Activated CD8-positive, alpha-beta T cell treated with anti-CD3 and anti-CD28 coated beads for 36 hours (primary cell): ENCODE measurements at regions not wholly inside any gene's neighbourhood (a gene's known extent, or its start where the extent isn't known, plus 50 kb on each side); places are given as distances from the start of the nearest gene placed in this dataset.

ENCODE experiments used
- ATAC-seq: fragments of 200-7000 bp; cut with Tn5 transposase; one replicate; pipeline ENCODE4 v1.10.0; 2021; ENCODE audit warnings: mild to moderate bottlenecking, moderate library complexity
- CTCF ChIA-PET: fragments of 350-600 bp; sonication (Branson Sonifier 250); formaldehyde crosslinking; loops from one replicate; lab custom pipeline; 2021; ENCODE audit warnings: antibody characterized with exemption; lab: Charles Lee
- POLR2A ChIA-PET: fragments of 350-600 bp; sonication (Branson Sonifier 250); formaldehyde crosslinking; loops from one replicate; lab custom pipeline; 2021; ENCODE audit warnings: antibody characterized with exemption; lab: Charles Lee
- DNase-seq: peaks from one replicate; pipeline ENCODE4 v3.0.0-alpha.2; 2020
- H3K27ac Mint-ChIP-seq: one replicate; pipeline ENCODE4 v1.8.0; 2021; ENCODE audit warnings: mild to moderate bottlenecking, mixed read lengths
- H3K27me3 Mint-ChIP-seq: one replicate; pipeline ENCODE4 v1.8.0; 2021; ENCODE audit warnings: mixed read lengths
- H3K36me3 Mint-ChIP-seq: one replicate; pipeline ENCODE4 v1.8.0; 2021; ENCODE audit warnings: low read depth, mixed read lengths
- H3K4me1 Mint-ChIP-seq: one replicate; pipeline ENCODE4 v1.8.0; 2021; ENCODE audit warnings: low read depth, mixed read lengths
- H3K4me3 Mint-ChIP-seq: one replicate; pipeline ENCODE4 v1.8.0; 2021; ENCODE audit warnings: mild to moderate bottlenecking, moderate library complexity, mixed read lengths
- H3K9me3 Mint-ChIP-seq: one replicate; pipeline ENCODE4 v1.8.0; 2021; ENCODE audit warnings: mixed read lengths
- CTCF ChIP-seq: fragments of 200-600 bp; IDR thresholded peaks from one replicate; pipeline ENCODE4 v1.8.0; 2022; ENCODE audit warnings: antibody characterized with exemption, mild to moderate bottlenecking
- intact Hi-C: fragments of 100-400 bp; cut with micrococcal nuclease; formaldehyde crosslinking; loops from one replicate; pipeline ENCODE4 v1.10.0; 2022

GRCh38 chr4:146577111-146577510 is 55.4 kb upstream of the SLC10A7 start:
- H3K27me3 Mint-ChIP-seq, result peaks cover 16% of the 10 kb centered on the region

GRCh38 chr4:146582864-146583263 is 55.8 kb upstream of the POU4F2 start:
- peaks cover 3% of the 10 kb centered on the region for H3K27me3 Mint-ChIP-seq
- no peak for ATAC-seq
- H3K27ac Mint-ChIP-seq, result no peak overlapping the region
- H3K4me3 Mint-ChIP-seq, result no peak overlapping the region
- no peaks in the 10 kb centered on the region for H3K36me3 Mint-ChIP-seq
- no peak for DNase-seq
- H3K4me1 Mint-ChIP-seq, result no peaks in the 10 kb centered on the region
- no peak for TF ChIP-seq CTCF
- intact Hi-C loops, result no loop called here
- CTCF ChIA-PET, result no interaction called here
- H3K9me3 Mint-ChIP-seq, result no peaks in the 10 kb centered on the region
- POLR2A ChIA-PET, result no interaction called here

More at GRCh38 chr4:146577111-146577510, 55.4 kb upstream of the SLC10A7 start:
- intact Hi-C loops, result no loop called here
- no peak for TF ChIP-seq CTCF
- H3K36me3 Mint-ChIP-seq, result no peaks in the 10 kb centered on the region
- H3K4me1 Mint-ChIP-seq, result no peaks in the 10 kb centered on the region
- no peak overlapping the region for H3K4me3 Mint-ChIP-seq
- H3K9me3 Mint-ChIP-seq, result no peaks in the 10 kb centered on the region
- no peak for ATAC-seq
- H3K27ac Mint-ChIP-seq, result no peak overlapping the region
- no peak for DNase-seq
- ChIA-PET POLR2A (no interaction called here), CTCF (no interaction called here)

GRCh38 chr4:146585761-146586333 is 52.8 kb upstream of the POU4F2 start:
- Mint-ChIP-seq H3K4me3 (no peak overlapping the region), H3K27me3 (peaks cover 6% of the 10 kb centered on the region), H3K4me1 (no peaks in the 10 kb centered on the region), H3K36me3 (no peaks in the 10 kb centered on the region), H3K27ac (no peak overlapping the region), H3K9me3 (no peaks in the 10 kb centered on the region)
- TF ChIP-seq CTCF, result no peak
- intact Hi-C loops, result no loop called here
- ATAC-seq, result no peak
- no peak for DNase-seq
- POLR2A ChIA-PET, result no interaction called here
- CTCF ChIA-PET, result interaction anchor here (0.7 to 1.1 kb wide), 2 partner anchors 12 to 243 kb away, joined by 3 read pairs; no protein-coding TSS in a partner anchor
